HEK293T (cell line): ENCODE measurements at regions not wholly inside any gene's neighbourhood (a gene's known extent, or its start where the extent isn't known, plus 50 kb on each side); places are given as distances from the start of the nearest gene placed in this dataset.

Experiments
- CTCF ChIA-PET: fragments of 350-600 bp; formaldehyde crosslinking; extraction: SDS; loops from one replicate; lab custom pipeline; 2021; ENCODE audit warnings: antibody characterized with exemption, inconsistent platforms; lab: Yijun Ruan, JAX
- POLR2A ChIA-PET: fragments of 350-600 bp; formaldehyde crosslinking; extraction: SDS; loops from one replicate; lab custom pipeline; 2020; ENCODE audit warnings: antibody characterized with exemption, inconsistent platforms; lab: Yijun Ruan, JAX
- DNase-seq: peaks from one replicate; pipeline ENCODE4 v3.0.0; 2012; ENCODE audit warnings: mixed read lengths; ENCODE audit errors: extremely low spot score
- ARNT ChIP-seq: fragments of 450-650 bp; IDR thresholded peaks from 2 replicates; pipeline ENCODE4 v1.6.1; 2017; ENCODE audit warnings: mild to moderate bottlenecking
- BHLHE40 ChIP-seq: fragments of 450-650 bp; IDR thresholded peaks from 2 replicates; pipeline ENCODE4 v1.6.1; 2016; ENCODE audit warnings: mild to moderate bottlenecking, moderate library complexity, borderline replicate concordance
- CTBP1 ChIP-seq: fragments of 450-650 bp; IDR thresholded peaks from 2 replicates; pipeline ENCODE4 v1.6.1; 2016; ENCODE audit warnings: borderline replicate concordance
- ELF4 ChIP-seq: fragments of 450-650 bp; IDR thresholded peaks from 2 replicates; pipeline ENCODE4 v1.6.1; 2017; ENCODE audit warnings: antibody characterized with exemption
- FOXA1 ChIP-seq: fragments of 450-650 bp; IDR thresholded peaks from 2 replicates; pipeline ENCODE4 v1.6.1; 2016; ENCODE audit warnings: mild to moderate bottlenecking
- FOXK2 ChIP-seq: fragments of 450-650 bp; IDR thresholded peaks from 2 replicates; pipeline ENCODE4 v1.6.1; 2016; ENCODE audit warnings: mild to moderate bottlenecking
- FOXM1 ChIP-seq: fragments of 450-650 bp; IDR thresholded peaks from 2 replicates; pipeline ENCODE4 v1.6.1; 2017; ENCODE audit warnings: mild to moderate bottlenecking, borderline replicate concordance
- HDGF ChIP-seq: fragments of 450-650 bp; IDR thresholded peaks from 2 replicates; pipeline ENCODE4 v1.6.1; 2017; ENCODE audit warnings: antibody characterized with exemption, borderline replicate concordance
- L3MBTL2 ChIP-seq: fragments of 450-650 bp; conservative IDR thresholded peaks from 2 replicates; pipeline ENCODE4 v1.6.1; 2016; ENCODE audit warnings: mild to moderate bottlenecking
- LEF1 ChIP-seq: fragments of 450-650 bp; IDR thresholded peaks from 2 replicates; pipeline ENCODE4 v1.6.1; 2017; ENCODE audit warnings: mild to moderate bottlenecking, borderline replicate concordance
- NFRKB ChIP-seq: fragments of 450-650 bp; IDR thresholded peaks from 2 replicates; pipeline ENCODE4 v1.6.1; 2016; ENCODE audit warnings: mild to moderate bottlenecking, moderate library complexity
- PKNOX1 ChIP-seq: fragments of 450-650 bp; IDR thresholded peaks from 2 replicates; pipeline ENCODE4 v1.6.1; 2016
- SP1 ChIP-seq: fragments of 450-650 bp; IDR thresholded peaks from 2 replicates; pipeline ENCODE4 v1.6.1; 2017
- SUZ12 ChIP-seq: fragments of 450-650 bp; IDR thresholded peaks from 2 replicates; pipeline ENCODE4 v1.6.1; 2016; ENCODE audit warnings: mild to moderate bottlenecking
- TARDBP ChIP-seq: fragments of 450-650 bp; IDR thresholded peaks from 2 replicates; pipeline ENCODE4 v1.6.1; 2016
- ZNF384 ChIP-seq: fragments of 450-650 bp; IDR thresholded peaks from 2 replicates; pipeline ENCODE4 v1.6.1; 2016

- no peak for TF ChIP-seq L3MBTL2
- TF ChIP-seq ARNT, result no peak
- TF ChIP-seq PKNOX1, result no peak
- no peak for TF ChIP-seq HDGF
- TF ChIP-seq BHLHE40, result no peak
- TF ChIP-seq TARDBP, result no peak
- no peak for TF ChIP-seq FOXM1
- no peak for TF ChIP-seq FOXA1
- TF ChIP-seq ZNF384, result no peak
- TF ChIP-seq CTBP1, result no peak
- TF ChIP-seq LEF1, result no peak
- TF ChIP-seq FOXK2, result no peak
- no peak for TF ChIP-seq SUZ12
- ChIA-PET POLR2A (no interaction called here), CTCF (interaction anchor here (0.5 kb wide), 2 partner anchors 44 to 1832 kb away, joined by 3 to 4 read pairs; no protein-coding TSS in a partner anchor)
- no peak for DNase-seq
Observed at GRCh38 chr5:175261037-175261436, 182.9 kb downstream of the DRD1 start.

GRCh38 chr5:175257847-175258194 lies 186.2 kb downstream of the DRD1 start:
- TF ChIP-seq FOXA1 (no peak), SP1 (no peak), SUZ12 (no peak), LEF1 (no peak), NFRKB (no peak), L3MBTL2 (no peak), FOXK2 (no peak), BHLHE40 (no peak), ELF4 (no peak)
- CTCF ChIA-PET, result no interaction called here
- POLR2A ChIA-PET, result no interaction called here
- no peak for DNase-seq

- TF ChIP-seq ZNF384 (no peak), SP1 (no peak), SUZ12 (no peak), LEF1 (no peak), FOXM1 (no peak), ELF4 (no peak), NFRKB (no peak), PKNOX1 (no peak), L3MBTL2 (no peak), HDGF (no peak), ARNT (no peak), FOXK2 (no peak), TARDBP (no peak), BHLHE40 (no peak), FOXA1 (no peak), CTBP1 (no peak)
- ChIA-PET CTCF (no interaction called here), POLR2A (no interaction called here)
- DNase-seq, result no peak
Observed at GRCh38 chr5:175257128-175257846, 186.7 kb downstream of the DRD1 start.

GRCh38 chr5:175254155-175254554 lies 189.8 kb downstream of the DRD1 start:
- ChIA-PET CTCF (no interaction called here), POLR2A (no interaction called here)
- no peak for DNase-seq
- TF ChIP-seq FOXA1, result no peak
- TF ChIP-seq ARNT, result no peak
- TF ChIP-seq LEF1, result no peak
- no peak for TF ChIP-seq CTBP1
- no peak for TF ChIP-seq L3MBTL2
- no peak for TF ChIP-seq ELF4
- TF ChIP-seq HDGF, result no peak
- TF ChIP-seq SUZ12, result no peak
- no peak for TF ChIP-seq SP1
- TF ChIP-seq TARDBP, result no peak
- no peak for TF ChIP-seq BHLHE40
- TF ChIP-seq PKNOX1, result no peak
- no peak for TF ChIP-seq FOXM1
- no peak for TF ChIP-seq ZNF384
- no peak for TF ChIP-seq FOXK2

GRCh38 chr5:175253597-175253996 lies 190.4 kb downstream of the DRD1 start:
- DNase-seq, result no peak
- TF ChIP-seq L3MBTL2 (no peak), SP1 (no peak), ELF4 (no peak), FOXK2 (no peak), HDGF (no peak), CTBP1 (no peak), LEF1 (no peak), SUZ12 (no peak), ARNT (no peak), BHLHE40 (no peak), FOXM1 (no peak), PKNOX1 (no peak), FOXA1 (no peak), ZNF384 (no peak), NFRKB (no peak)
- POLR2A ChIA-PET, result no interaction called here

More at GRCh38 chr5:175253597-175253996, 190.4 kb downstream of the DRD1 start:
- CTCF ChIA-PET, result no interaction called here
